GM08714 (cell line): ENCODE measurements at regions not wholly inside any gene's neighbourhood (a gene's known extent, or its start where the extent isn't known, plus 50 kb on each side); places are given as distances from the start of the nearest gene placed in this dataset.

Experiments
- H3K4me3 ChIP-seq: fragments of 200-500 bp; sonication (Bioruptor generic); 2 replicates; pipeline ENCODE4 v1.5.1; 2014; ENCODE audit warnings: mild to moderate bottlenecking, low read length, inconsistent platforms
- ZNF274 ChIP-seq: IDR thresholded peaks from 2 replicates; pipeline ENCODE4 v1.6.1; 2012; ENCODE audit warnings: mild to moderate bottlenecking, low read depth, low read length

GRCh38 chr2:104406261-104406726 is 447.6 kb upstream of the POU3F3 start:
- H3K4me3 ChIP-seq = no peak overlapping the region
- TF ChIP-seq ZNF274 = no peak

GRCh38 chr2:104407641-104408040 is 446.3 kb upstream of the POU3F3 start:
- TF ChIP-seq ZNF274 = no peak
- no peak overlapping the region for H3K4me3 ChIP-seq

GRCh38 chr2:104408266-104408665 is 445.6 kb upstream of the POU3F3 start:
- no peak overlapping the region for H3K4me3 ChIP-seq
- TF ChIP-seq ZNF274 = no peak

DNA sequence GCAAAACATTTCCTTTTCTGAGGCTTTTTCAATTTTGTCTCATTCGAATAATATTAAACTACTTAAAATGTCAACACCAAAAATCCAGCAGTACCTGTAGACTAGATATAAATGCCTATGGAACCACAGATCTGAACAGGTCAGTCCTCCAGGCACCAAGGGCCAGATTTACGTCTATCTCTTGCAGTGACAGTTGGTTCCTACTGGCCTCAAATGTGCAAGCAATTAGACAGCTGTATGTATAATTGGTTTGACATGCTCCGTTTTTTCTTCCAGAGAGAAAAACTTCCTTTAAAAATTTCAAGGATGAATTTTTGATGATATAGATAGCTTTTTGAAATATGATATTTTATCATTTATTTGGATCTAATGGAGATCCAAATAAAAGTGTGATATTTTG is 443.8 kb upstream of the POU3F3 start:
- no peak for TF ChIP-seq ZNF274
- H3K4me3 ChIP-seq = no peak overlapping the region

DNA sequence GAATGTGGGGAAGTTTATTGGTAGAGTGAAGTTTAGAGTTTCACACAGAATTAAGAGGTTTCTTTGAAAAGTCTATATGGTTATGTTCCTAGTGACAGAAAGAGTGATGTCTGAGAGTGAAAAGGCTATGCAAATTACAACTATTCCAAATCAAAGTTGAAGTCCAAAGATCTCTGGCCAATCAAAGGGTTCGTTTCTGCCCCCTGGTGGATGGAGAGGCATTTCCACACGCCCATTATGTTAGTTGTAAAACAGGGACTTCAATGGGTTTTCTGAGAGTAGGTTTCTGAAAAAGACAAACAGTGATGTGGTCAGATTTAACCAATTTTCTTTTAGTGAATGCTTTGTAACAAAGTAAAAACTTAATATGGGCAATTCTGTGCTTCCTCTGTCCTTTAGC is 441.5 kb upstream of the POU3F3 start:
- no peak overlapping the region for H3K4me3 ChIP-seq
- TF ChIP-seq ZNF274 = no peak

DNA sequence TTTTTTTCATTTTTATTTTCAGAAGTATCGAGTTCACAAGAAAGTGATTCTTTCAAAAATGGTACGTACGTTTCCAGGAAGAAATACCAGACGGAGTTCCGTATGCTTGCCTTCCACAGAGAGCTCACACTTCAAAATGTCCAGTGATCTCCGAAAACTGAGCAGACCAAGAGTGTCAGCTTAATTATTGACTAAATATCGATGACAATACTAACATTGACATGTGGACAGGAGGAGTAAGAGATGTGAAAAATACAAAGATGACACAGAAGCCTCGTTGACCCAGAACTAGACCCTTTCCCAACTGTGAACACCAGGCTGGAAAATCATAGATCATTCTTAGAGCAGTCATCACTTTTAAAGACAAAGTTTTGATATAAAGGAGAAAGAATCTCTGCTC is 440.0 kb upstream of the POU3F3 start:
- TF ChIP-seq ZNF274 = no peak

DNA sequence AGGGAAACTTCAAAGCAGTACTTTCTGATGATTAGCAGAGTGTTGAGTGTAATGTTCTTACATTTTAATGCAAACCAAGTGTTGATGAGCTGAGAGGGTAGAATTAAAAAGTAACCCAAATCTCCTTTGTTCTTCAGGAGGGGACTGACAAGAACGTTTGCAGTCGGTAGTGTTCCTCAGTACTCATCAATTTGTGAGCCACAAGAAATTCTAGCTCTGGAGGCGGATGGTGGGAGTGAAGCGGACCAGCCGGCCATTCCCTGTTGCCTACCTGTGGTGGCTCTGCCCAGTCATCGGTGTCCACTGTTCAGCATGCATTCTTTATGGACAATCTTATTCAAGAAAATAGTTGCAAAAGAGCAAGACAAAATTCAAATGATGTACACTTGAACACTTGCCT is 438.6 kb upstream of the POU3F3 start:
- no peak for TF ChIP-seq ZNF274
- no peak overlapping the region for H3K4me3 ChIP-seq

More for the DNA sequence above, 440.0 kb upstream of the POU3F3 start:
- no peak overlapping the region for H3K4me3 ChIP-seq

- TF ChIP-seq ZNF274 = no peak
- no peak overlapping the region for H3K4me3 ChIP-seq
These were observed 437.4 kb upstream of the POU3F3 start for GRCh38 chr2:104416339-104417000.

DNA sequence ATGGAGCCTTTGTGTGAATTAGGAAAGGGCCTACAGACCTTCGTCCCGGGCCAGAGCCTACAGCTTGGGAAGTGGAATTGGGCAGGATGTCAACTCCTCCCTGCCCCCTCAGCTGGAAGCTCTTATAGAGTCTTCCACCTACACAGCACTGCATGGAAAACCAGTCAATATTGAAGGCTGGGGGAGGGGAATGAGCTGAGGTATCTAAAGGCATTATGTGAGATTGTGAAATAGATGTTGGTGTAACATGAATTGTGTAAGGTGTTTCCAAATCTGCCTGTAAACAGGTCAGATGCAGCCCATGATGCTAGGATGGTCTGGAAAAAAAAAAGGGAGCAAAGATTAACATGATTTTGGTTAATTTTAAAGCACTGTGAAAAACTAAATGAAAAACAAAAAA is 433.5 kb upstream of the POU3F3 start:
- no peak overlapping the region for H3K4me3 ChIP-seq
- no peak for TF ChIP-seq ZNF274

- H3K4me3 ChIP-seq = no peak overlapping the region
- TF ChIP-seq ZNF274 = no peak
These were observed 433.0 kb upstream of the POU3F3 start for GRCh38 chr2:104420953-104421352.

GRCh38 chr2:104425850-104426595 is 427.9 kb upstream of the POU3F3 start:
- no peak overlapping the region for H3K4me3 ChIP-seq
- no peak for TF ChIP-seq ZNF274

DNA sequence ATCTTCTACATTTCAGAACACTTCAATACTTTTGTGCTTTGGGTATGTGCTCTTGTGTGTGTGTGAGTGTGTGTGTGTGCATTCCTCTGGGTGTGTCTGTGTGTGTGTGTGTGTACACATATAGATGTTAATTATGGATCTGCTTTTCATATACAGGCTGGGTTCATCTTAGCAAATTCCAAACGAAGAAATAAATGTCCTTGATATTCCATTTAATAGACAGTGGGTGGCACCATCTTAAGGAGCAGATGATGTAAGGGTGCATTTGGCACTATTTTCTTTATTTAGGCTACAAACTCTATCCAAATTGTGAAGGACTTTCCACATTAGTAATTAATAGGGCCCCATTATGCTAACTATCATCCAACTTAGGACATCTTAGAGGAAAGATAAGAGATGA is 425.8 kb upstream of the POU3F3 start:
- H3K4me3 ChIP-seq = no peak overlapping the region
- no peak for TF ChIP-seq ZNF274

GRCh38 chr2:104429639-104430358 is 424.1 kb upstream of the POU3F3 start:
- no peak overlapping the region for H3K4me3 ChIP-seq
- no peak for TF ChIP-seq ZNF274

DNA sequence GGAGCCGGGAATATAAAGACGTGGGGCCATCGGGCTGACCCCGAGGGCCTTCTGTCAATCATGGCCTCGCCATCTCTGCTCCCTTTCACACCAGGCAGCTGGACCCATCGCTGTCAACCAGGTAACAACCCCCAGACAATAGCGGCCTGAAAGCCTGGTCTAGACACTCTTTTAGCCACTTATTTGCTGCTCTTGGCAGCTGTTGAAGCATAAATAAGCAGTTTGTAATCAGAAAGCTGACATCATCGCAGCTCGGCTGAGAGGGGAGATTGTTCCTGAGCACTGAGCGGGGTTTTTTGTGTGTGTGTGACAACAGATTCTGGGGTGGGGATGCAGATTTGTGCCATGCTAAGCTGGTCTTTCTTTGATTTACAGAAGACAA is 423.6 kb upstream of the POU3F3 start:
- H3K4me3 ChIP-seq = no peak overlapping the region

DNA sequence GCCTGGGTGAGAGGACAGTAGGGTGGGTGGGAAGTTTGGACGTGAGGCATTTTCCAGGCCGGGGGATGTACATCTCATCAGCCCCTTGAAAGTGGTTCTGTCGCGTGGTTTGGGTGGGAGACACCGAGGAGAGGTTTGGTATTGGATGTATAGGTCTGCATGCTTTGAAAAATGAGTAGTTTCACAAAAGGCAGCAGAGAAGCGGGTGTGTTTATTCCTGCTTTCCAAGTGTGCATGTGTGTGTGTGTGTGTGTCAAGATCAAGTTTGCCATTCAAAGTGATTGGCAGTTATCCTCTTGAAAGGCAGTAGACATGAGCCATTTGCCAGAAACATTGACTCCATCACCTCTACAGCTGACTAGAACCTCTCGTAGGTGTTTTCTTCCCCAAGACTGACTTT is 423.1 kb upstream of the POU3F3 start:
- H3K4me3 ChIP-seq = no peak overlapping the region
- TF ChIP-seq ZNF274 = no peak

More for the DNA sequence above, 423.6 kb upstream of the POU3F3 start:
- no peak for TF ChIP-seq ZNF274
